ENCODE measurements at regions not wholly inside any gene's neighbourhood (a gene's known extent, or its start where the extent isn't known, plus 50 kb on each side); places are given as distances from the start of the nearest gene placed in this dataset.

GRCh38 chr5:45179686-45180085 lies 370.9 kb downstream of the MRPS30 start:
- peaks cover 6% of the 10 kb centered on the region for H3K9me3 Mint-ChIP-seq
- TF ChIP-seq, protein P1, sequence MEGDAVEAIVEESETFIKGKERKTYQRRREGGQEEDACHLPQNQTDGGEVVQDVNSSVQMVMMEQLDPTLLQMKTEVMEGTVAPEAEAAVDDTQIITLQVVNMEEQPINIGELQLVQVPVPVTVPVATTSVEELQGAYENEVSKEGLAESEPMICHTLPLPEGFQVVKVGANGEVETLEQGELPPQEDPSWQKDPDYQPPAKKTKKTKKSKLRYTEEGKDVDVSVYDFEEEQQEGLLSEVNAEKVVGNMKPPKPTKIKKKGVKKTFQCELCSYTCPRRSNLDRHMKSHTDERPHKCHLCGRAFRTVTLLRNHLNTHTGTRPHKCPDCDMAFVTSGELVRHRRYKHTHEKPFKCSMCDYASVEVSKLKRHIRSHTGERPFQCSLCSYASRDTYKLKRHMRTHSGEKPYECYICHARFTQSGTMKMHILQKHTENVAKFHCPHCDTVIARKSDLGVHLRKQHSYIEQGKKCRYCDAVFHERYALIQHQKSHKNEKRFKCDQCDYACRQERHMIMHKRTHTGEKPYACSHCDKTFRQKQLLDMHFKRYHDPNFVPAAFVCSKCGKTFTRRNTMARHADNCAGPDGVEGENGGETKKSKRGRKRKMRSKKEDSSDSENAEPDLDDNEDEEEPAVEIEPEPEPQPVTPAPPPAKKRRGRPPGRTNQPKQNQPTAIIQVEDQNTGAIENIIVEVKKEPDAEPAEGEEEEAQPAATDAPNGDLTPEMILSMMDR (IDR thresholded peaks at IDR 0.05): no peak

DNA sequence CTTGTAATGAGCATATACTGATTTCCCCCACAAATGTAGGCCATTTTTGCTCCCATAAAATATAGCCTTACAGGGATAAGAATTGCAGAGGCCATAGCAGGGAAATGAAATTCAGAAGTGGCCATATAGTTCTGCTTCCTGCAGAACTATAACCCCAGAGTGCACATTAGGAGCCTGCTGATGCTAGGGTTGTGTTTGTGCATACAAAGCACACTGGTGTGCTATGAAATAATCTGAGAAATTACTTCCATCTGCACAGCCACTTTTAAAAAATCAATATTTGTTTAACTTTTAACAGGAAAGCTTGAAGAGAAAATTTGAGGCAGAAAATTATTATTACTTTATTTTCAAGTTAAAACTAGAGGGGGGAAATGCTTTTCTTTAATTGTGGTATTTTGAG lies 380.3 kb downstream of the MRPS30 start:
- ChIA-PET POLR2A (no interaction called here), CTCF (no interaction called here)
- ATAC-seq (no peak), DNase-seq (no peak)
- intact Hi-C loops (cut with micrococcal nuclease): no loop called here
- Mint-ChIP-seq H3K27ac (no peak overlapping the region), H3K4me1 (ENCODE audit: low read depth) (no peaks in the 10 kb centered on the region), H3K27me3 (no peaks in the 10 kb centered on the region), H3K36me3 (ENCODE audit: low read depth) (no peaks in the 10 kb centered on the region), H3K4me3 (no peak overlapping the region), H3K9me3 (peaks cover 8% of the 10 kb centered on the region)
- TF ChIP-seq, protein P1 (IDR thresholded peaks at IDR 0.05): no peak

More at GRCh38 chr5:45179686-45180085, 370.9 kb downstream of the MRPS30 start:
- H3K4me1 Mint-ChIP-seq (ENCODE audit: low read depth): no peaks in the 10 kb centered on the region
- no peaks in the 10 kb centered on the region for H3K27me3 Mint-ChIP-seq
- no peaks in the 10 kb centered on the region for H3K36me3 Mint-ChIP-seq (ENCODE audit: low read depth)
- DNase-seq (no peak), ATAC-seq (no peak)
- no peak overlapping the region for H3K4me3 Mint-ChIP-seq
- ChIA-PET CTCF (no interaction called here), POLR2A (no interaction called here)
- H3K27ac Mint-ChIP-seq: no peak overlapping the region
- intact Hi-C loops (cut with micrococcal nuclease): no loop called here

GRCh38 chr5:45189481-45189880 lies 380.7 kb downstream of the MRPS30 start:
- TF ChIP-seq, protein P1 (IDR thresholded peaks at IDR 0.05): no peak
- peaks cover 8% of the 10 kb centered on the region for H3K9me3 Mint-ChIP-seq
- no peaks in the 10 kb centered on the region for H3K36me3 Mint-ChIP-seq (ENCODE audit: low read depth)
- no peaks in the 10 kb centered on the region for H3K4me1 Mint-ChIP-seq (ENCODE audit: low read depth)
- ATAC-seq: no peak
- no peak for DNase-seq
- intact Hi-C loops (cut with micrococcal nuclease): no loop called here
- no peak overlapping the region for H3K4me3 Mint-ChIP-seq
- CTCF ChIA-PET: no interaction called here
- POLR2A ChIA-PET: no interaction called here
- H3K27me3 Mint-ChIP-seq: no peaks in the 10 kb centered on the region
- H3K27ac Mint-ChIP-seq: no peak overlapping the region

DNA sequence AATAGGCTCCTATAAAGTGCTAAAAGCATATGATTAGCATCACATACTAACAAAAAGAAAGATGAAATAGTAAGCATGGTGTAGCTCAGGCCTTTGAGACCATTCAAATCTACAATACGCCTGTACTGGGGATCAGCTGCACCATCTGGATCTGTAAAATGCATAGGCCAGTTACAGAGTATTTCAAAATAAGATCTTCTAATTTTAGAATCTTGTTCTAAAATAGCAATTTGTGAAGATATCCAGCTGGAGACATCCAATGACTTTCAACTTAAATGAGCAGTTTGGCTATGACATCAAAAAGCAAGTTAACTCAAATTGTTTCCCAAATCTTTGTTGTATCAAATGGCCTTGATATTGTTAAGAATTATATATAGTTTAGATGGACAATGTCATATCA lies 386.3 kb downstream of the MRPS30 start:
- H3K4me3 Mint-ChIP-seq: no peak overlapping the region

More for the DNA sequence above, 386.3 kb downstream of the MRPS30 start:
- DNase-seq (no peak), ATAC-seq (no peak)
- intact Hi-C loops (cut with micrococcal nuclease): no loop called here
- no peaks in the 10 kb centered on the region for H3K4me1 Mint-ChIP-seq (ENCODE audit: low read depth)
- ChIA-PET CTCF (no interaction called here), POLR2A (no interaction called here)
- H3K36me3 Mint-ChIP-seq (ENCODE audit: low read depth): no peaks in the 10 kb centered on the region
- peaks cover 8% of the 10 kb centered on the region for H3K9me3 Mint-ChIP-seq
- no peak overlapping the region for H3K27ac Mint-ChIP-seq
- TF ChIP-seq, protein P1 (IDR thresholded peaks at IDR 0.05): no peak
- no peaks in the 10 kb centered on the region for H3K27me3 Mint-ChIP-seq

All from activated CD8-positive, alpha-beta T cell treated with anti-CD3 and anti-CD28 coated beads for 36 hours (primary cell).